Testis (tissue), 2 donors: ENCODE measurements at regions not wholly inside any gene's neighbourhood (a gene's known extent, or its start where the extent isn't known, plus 50 kb on each side); places are given as distances from the start of the nearest gene placed in this dataset.

ENCODE experiments used
- DNase-seq: peaks from one replicate; pipeline ENCODE4 v3.0.0-alpha.2; 2019
- H3K27ac ChIP-seq, 2 donors: fragments of 200-600 bp; sonication (generic); one replicate each; pipeline ENCODE4 v1.5.1; 2019
- H3K27me3 ChIP-seq: fragments of 200-600 bp; sonication (generic); one replicate; pipeline ENCODE4 v1.5.1; 2019
- H3K36me3 ChIP-seq: fragments of 200-600 bp; sonication (generic); one replicate; pipeline ENCODE4 v1.5.1; 2017; ENCODE audit warnings: low read depth; ENCODE audit errors: missing control alignments
- H3K4me1 ChIP-seq: fragments of 200-600 bp; sonication (generic); one replicate; pipeline ENCODE4 v1.5.1; 2019
- H3K4me3 ChIP-seq, 2 donors: fragments of 200-600 bp; sonication (generic); one replicate each; pipeline ENCODE4 v1.5.1; 2017 to 2019
- H3K9me3 ChIP-seq: fragments of 200-600 bp; sonication (generic); one replicate; pipeline ENCODE4 v1.5.1; 2017
- CTCF ChIP-seq, 3 experiments: fragments of 450-650 bp in 2 of 3; fragments of 200-600 bp in 1 of 3; sonication (generic) in 1 of 3; IDR thresholded peaks; one replicate each; pipeline ENCODE4 v1.5.1; 2016 to 2019; ENCODE audit warnings: antibody characterized with exemption in 3 of 3, mild to moderate bottlenecking in 2 of 3, moderate library complexity in 1 of 3
- POLR2A ChIP-seq: fragments of 450-650 bp; IDR thresholded peaks from one replicate; pipeline ENCODE4 v1.6.1; 2017; ENCODE audit warnings: antibody characterized with exemption, mild to moderate bottlenecking, moderate library complexity
- WGBS, 2 donors: methylation state at CpG; one replicate each; pipeline ENCODE4 v1.1.5; 2018; 5-methylcytosine and 5-hydroxymethylcytosine counted together
- intact Hi-C: fragments of 100-400 bp; cut with DNase I; formaldehyde crosslinking; loops from one replicate; pipeline ENCODE4 v1.15.1; 2023; ENCODE audit warnings: low total_unique reads

DNA sequence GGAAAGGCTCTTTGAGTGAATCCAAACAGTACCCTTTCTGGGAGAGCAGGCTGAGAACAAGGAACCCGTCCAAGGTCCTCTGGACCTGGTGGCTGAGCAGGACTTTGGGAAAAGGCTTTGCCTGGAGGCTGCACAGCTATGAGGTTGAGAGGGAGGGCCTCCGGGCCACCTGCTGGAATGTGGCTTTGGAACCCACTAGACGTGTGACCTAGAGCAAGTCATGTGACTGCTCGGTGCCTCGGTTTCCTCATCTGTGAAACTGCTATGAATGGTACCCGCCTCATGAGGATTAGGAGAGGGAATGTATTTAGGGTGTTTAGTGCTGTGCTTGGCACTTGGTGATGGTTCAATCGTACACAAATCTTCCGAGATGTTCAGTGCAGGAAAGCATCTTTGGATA, 50.4 kb downstream of the HAPSTR1 start:
- no peak overlapping the region for H3K4me3 ChIP-seq
- DNase-seq = no peak
- intact Hi-C loops = no loop called here
- no peaks in the 10 kb centered on the region for H3K9me3 ChIP-seq
- TF ChIP-seq CTCF (IDR thresholded peaks at IDR 0.05) (no peak), POLR2A (no peak)
- no peaks in the 10 kb centered on the region for H3K36me3 ChIP-seq
- no peak overlapping the region for H3K27ac ChIP-seq
- H3K27me3 ChIP-seq = no peaks in the 10 kb centered on the region
- WGBS, 2 donors = 88 to 93% methylated on average over 6 to 8 of the region's 8 CpGs
- H3K4me1 ChIP-seq = no peaks in the 10 kb centered on the region

DNA sequence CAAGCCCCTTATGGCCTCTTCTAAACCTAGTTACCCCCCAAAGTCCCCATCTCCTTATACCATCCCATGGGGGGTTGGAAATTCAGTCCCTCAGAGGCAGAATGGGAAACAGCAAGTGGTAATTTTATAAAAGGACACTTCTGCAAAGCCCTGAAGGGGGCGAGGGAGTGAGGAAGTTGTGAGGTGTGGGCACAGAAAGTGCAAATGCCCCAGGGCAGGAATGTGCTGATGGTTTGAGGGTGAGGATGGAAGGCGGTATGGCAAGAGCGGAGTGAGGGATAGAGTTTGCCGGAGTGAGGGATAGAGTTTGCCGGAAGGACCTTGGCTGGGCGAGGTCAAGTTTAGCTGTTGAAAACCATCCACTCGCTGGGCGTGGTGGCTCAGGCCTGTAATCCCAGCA, 52.7 kb downstream of the HAPSTR1 start:
- no peak for DNase-seq
- TF ChIP-seq CTCF (IDR thresholded peaks at IDR 0.05) (no peak), POLR2A (no peak)
- Histone ChIP-seq H3K27ac (no peak overlapping the region), H3K36me3 (no peaks in the 10 kb centered on the region), H3K4me3 (no peak overlapping the region), H3K4me1 (no peaks in the 10 kb centered on the region), H3K9me3 (no peaks in the 10 kb centered on the region), H3K27me3 (no peaks in the 10 kb centered on the region)
- WGBS, 2 donors = 95 to 96% methylated on average over 8 of the region's 8 CpGs
- intact Hi-C loops = no loop called here

DNA sequence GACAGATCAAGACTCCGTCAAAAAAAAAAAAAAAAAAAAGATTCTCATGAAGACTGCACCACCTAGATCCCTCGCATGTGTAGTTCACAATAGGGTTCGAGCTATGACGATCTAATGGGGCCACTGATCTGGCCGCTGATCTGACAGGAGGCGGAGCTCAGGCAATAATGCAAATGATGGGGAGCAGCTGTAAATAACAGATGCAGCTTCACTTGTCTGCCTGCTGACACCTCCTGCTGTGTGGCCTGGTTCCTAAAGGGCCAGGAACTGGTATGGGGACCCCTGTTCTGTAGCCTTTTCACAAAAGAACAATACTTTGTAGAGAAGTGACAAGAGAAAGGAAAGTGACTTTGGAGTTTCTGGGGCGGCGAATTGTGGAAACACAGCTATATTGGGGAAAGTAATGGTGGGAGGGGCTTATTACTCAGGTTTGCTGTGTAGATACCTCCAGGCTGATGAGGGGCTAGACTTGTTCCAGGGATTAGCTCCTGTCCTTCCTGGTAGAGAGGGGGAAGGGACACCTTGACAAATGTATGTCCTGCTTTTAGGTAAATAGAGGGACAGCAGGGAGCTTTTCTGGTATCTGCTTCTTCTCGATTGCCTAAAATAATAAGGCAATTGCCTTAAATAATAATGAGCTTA, 57.1 kb downstream of the HAPSTR1 start:
- intact Hi-C loops = no loop called here

DNA sequence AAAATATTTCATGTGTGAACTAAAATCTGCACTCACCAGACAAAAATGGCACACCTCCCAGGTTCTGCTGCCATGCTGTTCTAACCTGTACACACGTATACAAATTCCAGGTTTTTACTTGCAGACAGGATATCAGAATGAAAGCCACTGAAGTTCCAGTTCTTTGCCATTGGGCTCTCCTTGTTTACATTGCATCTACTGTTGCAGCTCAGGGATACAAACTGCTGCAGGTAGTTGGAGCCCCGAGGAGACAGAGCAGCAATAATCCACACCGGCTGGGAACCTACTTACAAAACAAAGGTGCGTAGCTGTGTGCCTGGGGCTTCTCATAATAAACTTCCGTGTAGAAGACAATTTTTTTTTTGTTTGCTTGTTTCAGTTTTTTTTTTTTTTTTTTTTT, 59.6 kb downstream of the HAPSTR1 start:
- Histone ChIP-seq H3K4me1 (no peaks in the 10 kb centered on the region), H3K27me3 (no peaks in the 10 kb centered on the region), H3K36me3 (no peaks in the 10 kb centered on the region), H3K27ac (no peak overlapping the region), H3K9me3 (no peaks in the 10 kb centered on the region), H3K4me3 (no peak overlapping the region)
- intact Hi-C loops = no loop called here
- no peak for DNase-seq
- 84 to 87% methylated on average over 5 of the region's 5 CpGs for WGBS, 2 donors
- no peak for TF ChIP-seq POLR2A
- no peak for TF ChIP-seq CTCF (IDR thresholded peaks at IDR 0.05)

More for the DNA sequence above, 57.1 kb downstream of the HAPSTR1 start:
- Histone ChIP-seq H3K9me3 (no peaks in the 10 kb centered on the region), H3K4me3 (no peak overlapping the region), H3K27me3 (no peaks in the 10 kb centered on the region), H3K27ac (no peak overlapping the region), H3K4me1 (no peaks in the 10 kb centered on the region), H3K36me3 (no peaks in the 10 kb centered on the region)
- 70 to 83% methylated on average over 9 of the region's 9 CpGs for WGBS, 2 donors
- TF ChIP-seq CTCF (IDR thresholded peaks at IDR 0.05) (no peak), POLR2A (no peak)
- DNase-seq = no peak

- Histone ChIP-seq H3K36me3 (no peaks in the 10 kb centered on the region), H3K27me3 (no peaks in the 10 kb centered on the region), H3K4me1 (no peaks in the 10 kb centered on the region), H3K9me3 (no peaks in the 10 kb centered on the region), H3K4me3 (no peak overlapping the region), H3K27ac (no peak overlapping the region)
- WGBS, 2 donors = 68 to 76% methylated on average over 5 of the region's 5 CpGs
- intact Hi-C loops = no loop called here
- no peak for DNase-seq
- no peak for TF ChIP-seq POLR2A
- TF ChIP-seq CTCF (IDR thresholded peaks at IDR 0.05) = no peak
These were observed 60.2 kb downstream of the HAPSTR1 start for GRCh38 chr16:9151597-9151996.
